HG02981 (cell line): ENCODE measurements at regions not wholly inside any gene's neighbourhood (a gene's known extent, or its start where the extent isn't known, plus 50 kb on each side); places are given as distances from the start of the nearest gene placed in this dataset.

ENCODE experiments used
- ATAC-seq: cut with Tn5 transposase; IDR thresholded peaks from one replicate; pipeline ENCODE4 v1.9.1; 2021; ENCODE audit warnings: mild to moderate bottlenecking, moderate library complexity; ENCODE audit not compliant: unreplicated experiment

- no peak for ATAC-seq
Observed at GRCh38 chr5:21694567-21694966, 1158.6 kb downstream of the CDH12 start.

GRCh38 chr5:21693591-21693990 is 1159.6 kb downstream of the CDH12 start:
- no peak for ATAC-seq

GRCh38 chr5:21689587-21689986 is 1163.6 kb downstream of the CDH12 start:
- ATAC-seq: no peak

GRCh38 chr5:21688655-21689054 is 1164.5 kb downstream of the CDH12 start:
- no peak for ATAC-seq

GRCh38 chr5:21687621-21688020 is 1165.5 kb downstream of the CDH12 start:
- ATAC-seq: no peak

- ATAC-seq: no peak
Observed at GRCh38 chr5:21686706-21687105, 1166.4 kb downstream of the CDH12 start.

- no peak for ATAC-seq
Observed at GRCh38 chr5:21685522-21685921, 1167.6 kb downstream of the CDH12 start.

GRCh38 chr5:21684992-21685391 is 1168.2 kb downstream of the CDH12 start:
- ATAC-seq: no peak

GRCh38 chr5:21681911-21682310 is 1171.2 kb downstream of the CDH12 start:
- ATAC-seq: no peak

- no peak for ATAC-seq
Observed at GRCh38 chr5:21680641-21681040, 1172.5 kb downstream of the CDH12 start.

- no peak for ATAC-seq
Observed at GRCh38 chr5:21680196-21680595, 1172.9 kb downstream of the CDH12 start.

- ATAC-seq: no peak
Observed at GRCh38 chr5:21678526-21678925, 1174.6 kb downstream of the CDH12 start.

GRCh38 chr5:21672911-21673310 is 1180.2 kb downstream of the CDH12 start:
- ATAC-seq: no peak

GRCh38 chr5:21672360-21672759 is 1180.8 kb downstream of the CDH12 start:
- no peak for ATAC-seq

- ATAC-seq: no peak
Observed at GRCh38 chr5:21665524-21665923, 1187.6 kb downstream of the CDH12 start.

GRCh38 chr5:21663082-21663481 is 1190.1 kb downstream of the CDH12 start:
- ATAC-seq: no peak

- ATAC-seq: no peak
Observed at GRCh38 chr5:21661184-21661583, 1192.0 kb downstream of the CDH12 start.

- no peak for ATAC-seq
Observed at GRCh38 chr5:21654556-21654955, 1198.6 kb downstream of the CDH12 start.

GRCh38 chr5:21649969-21650368 is 1203.2 kb downstream of the CDH12 start:
- ATAC-seq: no peak

GRCh38 chr5:21646469-21646868 is 1206.7 kb downstream of the CDH12 start:
- no peak for ATAC-seq

GRCh38 chr5:21644032-21644431 is 1209.1 kb downstream of the CDH12 start:
- ATAC-seq: no peak

GRCh38 chr5:21642312-21642711 is 1210.8 kb downstream of the CDH12 start:
- ATAC-seq: no peak

- ATAC-seq: no peak
Observed at GRCh38 chr5:21623831-21624230, 1229.3 kb downstream of the CDH12 start.
